RWPE1 (cell line): ENCODE measurements at regions not wholly inside any gene's neighbourhood (a gene's known extent, or its start where the extent isn't known, plus 50 kb on each side); places are given as distances from the start of the nearest gene placed in this dataset.

Experiments used
- CTCF ChIA-PET: fragments of 350-600 bp; sonication (Branson Sonifier 250); formaldehyde crosslinking; extraction: SDS; loops from one replicate; lab custom pipeline; 2021; lab: Yijun Ruan, JAX
- POLR2A ChIA-PET: fragments of 400-600 bp; formaldehyde crosslinking; extraction: SDS; loops from one replicate; lab custom pipeline; 2020; ENCODE audit warnings: antibody characterized with exemption; ENCODE audit not compliant: low non-redundant PET; lab: Yijun Ruan, JAX
- DNase-seq: peaks from one replicate; pipeline ENCODE4 v3.0.0; 2012; ENCODE audit warnings: low spot score
- H3K27ac ChIP-seq: fragments of 450-650 bp; 2 replicates; pipeline ENCODE4 v1.5.1; 2017
- TF ChIP-seq, protein P1 (sequence below): fragments of 450-650 bp; conservative IDR thresholded peaks from 2 replicates; pipeline ENCODE4 v1.5.1; 2017; ENCODE audit warnings: low read depth, mild to moderate bottlenecking

DNA sequence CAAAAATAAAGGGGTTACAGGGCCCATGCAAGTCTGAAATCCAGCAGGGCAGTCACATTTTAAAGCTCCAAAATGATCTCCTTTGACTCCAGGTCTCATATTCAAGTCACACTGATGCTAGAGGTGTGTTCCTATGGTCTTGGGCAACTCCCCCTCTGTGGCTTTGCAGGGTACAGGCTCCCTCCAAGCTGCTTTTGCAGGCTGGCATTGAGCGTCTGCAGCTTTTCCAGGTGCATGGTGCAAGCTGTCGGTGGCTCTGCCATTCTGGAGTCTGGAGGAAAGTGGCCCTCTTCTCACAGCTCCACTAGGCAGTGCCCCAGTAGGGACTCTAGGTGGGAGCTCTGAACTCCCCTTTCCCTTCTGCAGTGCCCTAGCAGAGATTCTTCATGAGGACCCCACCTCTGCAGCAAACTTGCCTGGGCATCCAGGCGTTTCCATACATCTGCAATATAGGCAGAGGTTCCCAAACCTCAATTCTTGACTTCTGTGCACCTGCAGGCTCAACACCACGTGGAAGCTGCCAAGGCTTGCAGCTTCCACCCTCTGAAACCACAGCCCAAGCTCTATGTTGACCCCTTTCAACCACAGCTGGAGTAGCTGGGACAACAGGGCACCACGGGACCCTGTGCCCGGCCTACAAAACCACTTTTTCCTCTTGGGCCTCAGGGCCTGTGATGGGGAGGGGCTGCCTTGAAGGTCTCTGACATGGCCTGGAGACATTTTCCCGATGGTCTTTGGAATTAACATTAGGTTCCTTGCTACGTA, 80.1 kb upstream of the PLSCR5 start:
- ChIA-PET CTCF (no interaction called here), POLR2A (no interaction called here)
- no peak for DNase-seq
- TF ChIP-seq, protein P1, sequence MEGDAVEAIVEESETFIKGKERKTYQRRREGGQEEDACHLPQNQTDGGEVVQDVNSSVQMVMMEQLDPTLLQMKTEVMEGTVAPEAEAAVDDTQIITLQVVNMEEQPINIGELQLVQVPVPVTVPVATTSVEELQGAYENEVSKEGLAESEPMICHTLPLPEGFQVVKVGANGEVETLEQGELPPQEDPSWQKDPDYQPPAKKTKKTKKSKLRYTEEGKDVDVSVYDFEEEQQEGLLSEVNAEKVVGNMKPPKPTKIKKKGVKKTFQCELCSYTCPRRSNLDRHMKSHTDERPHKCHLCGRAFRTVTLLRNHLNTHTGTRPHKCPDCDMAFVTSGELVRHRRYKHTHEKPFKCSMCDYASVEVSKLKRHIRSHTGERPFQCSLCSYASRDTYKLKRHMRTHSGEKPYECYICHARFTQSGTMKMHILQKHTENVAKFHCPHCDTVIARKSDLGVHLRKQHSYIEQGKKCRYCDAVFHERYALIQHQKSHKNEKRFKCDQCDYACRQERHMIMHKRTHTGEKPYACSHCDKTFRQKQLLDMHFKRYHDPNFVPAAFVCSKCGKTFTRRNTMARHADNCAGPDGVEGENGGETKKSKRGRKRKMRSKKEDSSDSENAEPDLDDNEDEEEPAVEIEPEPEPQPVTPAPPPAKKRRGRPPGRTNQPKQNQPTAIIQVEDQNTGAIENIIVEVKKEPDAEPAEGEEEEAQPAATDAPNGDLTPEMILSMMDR: no peak
- no peak overlapping the region for H3K27ac ChIP-seq

DNA sequence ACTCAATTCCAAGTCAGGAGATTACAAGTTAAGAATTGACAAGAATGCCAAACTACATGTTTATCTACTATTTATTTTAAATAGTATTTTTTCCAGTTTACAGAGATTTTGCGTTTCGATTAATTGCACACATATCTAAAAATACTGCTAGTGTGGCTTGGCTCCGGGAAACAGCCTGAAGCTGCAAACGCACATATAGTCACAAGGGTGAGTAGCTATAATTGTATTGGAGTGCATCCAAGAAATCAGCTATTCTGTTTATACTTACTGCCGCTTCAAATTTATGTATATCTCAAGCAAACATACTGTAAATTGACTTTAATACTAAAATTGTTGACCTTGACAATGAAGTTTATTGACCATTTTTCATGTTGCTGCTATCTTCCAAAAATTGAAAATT, 77.0 kb upstream of the PLSCR5 start:
- TF ChIP-seq, protein P1: no peak
- no peak overlapping the region for H3K27ac ChIP-seq
- POLR2A ChIA-PET: no interaction called here
- CTCF ChIA-PET: interaction anchor here (0.7 kb wide), 1 partner anchor 1501 kb away, joined by 3 read pairs; no protein-coding TSS in a partner anchor
- DNase-seq: no peak

DNA sequence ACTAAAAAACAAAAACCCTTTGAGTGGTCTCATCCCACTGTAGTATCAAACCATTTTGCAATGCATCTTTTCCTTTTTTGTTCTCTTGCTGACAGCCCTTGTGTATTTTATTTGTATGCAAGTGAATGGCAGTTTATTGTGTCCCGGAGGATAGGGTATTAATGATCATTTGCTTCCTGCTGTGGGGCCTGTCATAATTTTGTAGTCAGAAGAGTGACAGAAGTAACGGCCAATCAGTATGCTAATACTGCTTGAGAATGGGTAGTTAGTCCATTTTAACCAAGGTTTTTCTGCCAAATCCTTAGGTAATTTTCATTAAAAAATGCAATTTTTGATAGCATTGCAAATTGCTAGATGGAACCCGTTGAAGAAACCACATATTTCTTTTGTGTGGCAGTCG, 75.5 kb upstream of the PLSCR5 start:
- H3K27ac ChIP-seq: no peak overlapping the region
- TF ChIP-seq, protein P1: no peak
- ChIA-PET CTCF (no interaction called here), POLR2A (no interaction called here)
- DNase-seq: no peak

DNA sequence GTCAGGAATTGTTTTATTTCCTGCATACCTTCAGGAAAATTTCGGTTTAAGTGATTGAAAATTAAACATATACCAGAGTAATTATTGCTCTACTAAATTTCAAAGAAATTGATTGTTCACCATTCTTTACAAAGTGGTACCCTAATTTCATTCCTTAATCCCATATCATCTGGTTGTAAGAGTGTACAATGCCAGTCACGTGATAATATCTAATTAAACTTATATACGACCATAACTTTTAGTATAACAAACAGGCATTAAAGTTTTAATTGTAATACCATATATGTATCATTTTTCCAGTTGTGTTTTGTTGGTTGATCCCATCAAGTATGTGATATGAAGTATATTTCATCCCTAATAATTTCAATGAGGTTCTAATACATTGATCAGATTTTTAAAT, 74.8 kb upstream of the PLSCR5 start:
- TF ChIP-seq, protein P1: no peak
- CTCF ChIA-PET: no interaction called here
- POLR2A ChIA-PET: no interaction called here

DNA sequence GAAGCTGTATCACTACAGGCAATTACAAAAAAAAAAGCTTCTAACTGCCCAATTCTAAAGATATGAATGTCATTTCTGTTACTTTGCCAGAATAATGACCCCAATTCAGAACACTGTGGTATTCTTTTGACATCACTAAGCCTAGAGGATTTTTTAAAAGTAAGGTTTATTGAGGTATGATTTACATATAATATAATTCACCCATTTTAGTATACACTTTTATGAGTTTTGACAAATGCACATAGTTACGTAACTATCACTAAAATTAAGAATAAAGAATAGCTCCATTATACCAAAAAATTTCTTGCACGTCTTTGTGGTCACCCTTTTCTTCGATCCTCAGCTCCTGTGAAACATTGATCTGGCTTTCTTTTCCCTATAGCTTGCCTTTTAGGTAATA, 74.0 kb upstream of the PLSCR5 start:
- no peak for DNase-seq
- H3K27ac ChIP-seq: no peak overlapping the region
- ChIA-PET CTCF (interaction anchor here (0.6 kb wide), 1 partner anchor 15 kb away, joined by 3 read pairs; no protein-coding TSS in a partner anchor), POLR2A (no interaction called here)
- TF ChIP-seq, protein P1: no peak

More for the DNA sequence above, 74.8 kb upstream of the PLSCR5 start:
- H3K27ac ChIP-seq: no peak overlapping the region
- no peak for DNase-seq

DNA sequence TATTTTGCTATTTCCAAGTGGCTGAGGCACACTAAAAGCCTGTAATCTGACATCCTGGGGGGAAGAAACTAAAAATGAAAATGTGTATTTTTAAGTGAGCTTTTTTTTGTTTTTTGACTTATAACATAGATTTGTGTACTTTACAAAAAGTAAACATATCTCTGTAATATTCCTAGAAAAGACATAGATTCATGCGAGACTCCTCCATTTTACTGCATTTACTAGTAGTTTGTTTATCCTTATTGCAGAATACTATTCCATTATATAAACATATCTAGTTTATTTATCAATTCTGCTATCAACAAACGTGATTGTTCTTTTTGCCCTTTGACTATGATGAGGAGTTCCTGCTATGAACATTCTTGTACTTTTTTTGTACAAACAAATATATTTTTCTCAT, 67.8 kb upstream of the PLSCR5 start:
- TF ChIP-seq, protein P1: no peak
- ChIA-PET CTCF (no interaction called here), POLR2A (no interaction called here)
- DNase-seq: no peak
- H3K27ac ChIP-seq: no peak overlapping the region
